OCI-LY7 (cell line): ENCODE measurements at regions not wholly inside any gene's neighbourhood (a gene's known extent, or its start where the extent isn't known, plus 50 kb on each side); places are given as distances from the start of the nearest gene placed in this dataset.

Experiments
- EZH2phosphoT487 ChIP-seq: fragments of 200-600 bp; sonication (generic); IDR thresholded peaks from 2 replicates; pipeline ENCODE4 v1.6.1; 2018; ENCODE audit warnings: low read depth, borderline replicate concordance, mild to moderate bottlenecking, mixed run types, antibody characterized with exemption, low read length, moderate library complexity, mixed read lengths
- TF ChIP-seq, protein P1 (sequence below): fragments of 200-600 bp; sonication (generic); conservative IDR thresholded peaks from 2 replicates; pipeline ENCODE4 v1.5.1; 2014; ENCODE audit warnings: mild to moderate bottlenecking, antibody characterized with exemption, low read length, moderate library complexity, mixed read lengths

DNA sequence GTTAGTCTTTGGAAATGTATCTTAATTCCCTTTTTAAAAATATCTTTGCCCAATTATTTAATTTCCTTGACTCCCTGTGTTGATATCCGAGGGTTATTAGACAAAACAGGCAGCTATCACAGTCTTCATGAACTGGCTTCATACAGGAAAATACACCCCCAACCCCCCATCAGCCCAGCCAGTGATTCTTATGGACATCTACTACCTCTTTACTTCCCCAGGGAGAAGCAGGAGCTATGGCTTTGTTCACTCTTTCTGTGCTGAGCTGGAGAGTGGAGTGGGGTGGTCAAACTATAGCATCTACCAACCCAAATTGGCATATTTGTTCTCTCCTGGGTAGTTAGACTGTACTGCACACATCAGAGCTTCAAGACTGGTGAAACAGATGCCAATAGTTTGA lies 134.4 kb upstream of the SLC38A2 start:
- TF ChIP-seq, protein P1, sequence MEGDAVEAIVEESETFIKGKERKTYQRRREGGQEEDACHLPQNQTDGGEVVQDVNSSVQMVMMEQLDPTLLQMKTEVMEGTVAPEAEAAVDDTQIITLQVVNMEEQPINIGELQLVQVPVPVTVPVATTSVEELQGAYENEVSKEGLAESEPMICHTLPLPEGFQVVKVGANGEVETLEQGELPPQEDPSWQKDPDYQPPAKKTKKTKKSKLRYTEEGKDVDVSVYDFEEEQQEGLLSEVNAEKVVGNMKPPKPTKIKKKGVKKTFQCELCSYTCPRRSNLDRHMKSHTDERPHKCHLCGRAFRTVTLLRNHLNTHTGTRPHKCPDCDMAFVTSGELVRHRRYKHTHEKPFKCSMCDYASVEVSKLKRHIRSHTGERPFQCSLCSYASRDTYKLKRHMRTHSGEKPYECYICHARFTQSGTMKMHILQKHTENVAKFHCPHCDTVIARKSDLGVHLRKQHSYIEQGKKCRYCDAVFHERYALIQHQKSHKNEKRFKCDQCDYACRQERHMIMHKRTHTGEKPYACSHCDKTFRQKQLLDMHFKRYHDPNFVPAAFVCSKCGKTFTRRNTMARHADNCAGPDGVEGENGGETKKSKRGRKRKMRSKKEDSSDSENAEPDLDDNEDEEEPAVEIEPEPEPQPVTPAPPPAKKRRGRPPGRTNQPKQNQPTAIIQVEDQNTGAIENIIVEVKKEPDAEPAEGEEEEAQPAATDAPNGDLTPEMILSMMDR = no peak
- no peak for TF ChIP-seq EZH2phosphoT487
